SK-N-SH (cell line): ENCODE measurements at regions not wholly inside any gene's neighbourhood (a gene's known extent, or its start where the extent isn't known, plus 50 kb on each side); places are given as distances from the start of the nearest gene placed in this dataset.

Experiments
- CTCF ChIA-PET: fragments of 300-600, 350-600 bp; formaldehyde crosslinking; extraction: SDS; loops from one replicate; lab custom pipeline; 2021; lab: Yijun Ruan, JAX
- POLR2A ChIA-PET: fragments of 350-600 bp; sonication (Branson Sonifier 250); formaldehyde crosslinking; extraction: SDS; loops from one replicate; lab custom pipeline; 2020; ENCODE audit warnings: antibody characterized with exemption, inconsistent platforms; lab: Yijun Ruan, JAX
- DNase-seq: peaks from one replicate; pipeline ENCODE4 v3.0.0; 2012
- H2AFZ ChIP-seq: fragments of 200-600 bp; sonication (generic); 2 replicates; pipeline ENCODE4 v1.8.1; 2016; ENCODE audit warnings: antibody characterized with exemption, mild to moderate bottlenecking, low read depth
- H3F3A ChIP-seq: fragments of 200-600 bp; sonication (generic); replicated peaks from 2 replicates; pipeline ENCODE3; 2016; ENCODE audit warnings: antibody characterized with exemption, mild to moderate bottlenecking; ENCODE audit not compliant: insufficient read depth
- H3K27ac ChIP-seq, 2 experiments: fragments of 200-500 bp in 1 of 2; fragments of 200-600 bp in 1 of 2; sonication (Bioruptor generic) in 1 of 2; sonication (generic), shearing (Covaris generic) in 1 of 2; 2 replicates each; pipeline versions ENCODE4 v1.5.1 to v1.6.1; 2014 to 2016; ENCODE audit warnings: low read depth in 2 of 2, inconsistent platforms in 1 of 2, low read length in 1 of 2, mild to moderate bottlenecking in 1 of 2, mixed read lengths in 1 of 2
- H3K27me3 ChIP-seq: fragments of 200-600 bp; sonication (generic), shearing (Covaris generic); 2 replicates; pipeline ENCODE4 v1.6.1; 2016; ENCODE audit warnings: mixed run types; ENCODE audit not compliant: insufficient read depth
- H3K36me3 ChIP-seq, 2 experiments: fragments of 200-500 bp in 1 of 2; fragments of 200-600 bp in 1 of 2; sonication (Bioruptor generic) in 1 of 2; sonication (generic) in 1 of 2; replicated peaks in 1 of 2; 2 replicates each; pipeline versions ENCODE3 to v1.5.1; 2014 to 2016; ENCODE audit warnings: low read length in 1 of 2, mild to moderate bottlenecking in 1 of 2; ENCODE audit not compliant: insufficient read depth in 2 of 2, control insufficient read depth in 1 of 2
- H3K4me1 ChIP-seq, 2 experiments: fragments of 200-500 bp in 1 of 2; fragments of 200-600 bp in 1 of 2; sonication (Bioruptor generic) in 1 of 2; sonication (generic), shearing (Covaris generic) in 1 of 2; 2 replicates each; pipeline versions ENCODE4 v1.5.1 to v1.6.1; 2014 to 2016; ENCODE audit warnings: low read depth in 1 of 2, low read length in 1 of 2, mixed run types in 1 of 2; ENCODE audit not compliant: insufficient read depth in 2 of 2, control insufficient read depth in 1 of 2
- H3K4me2 ChIP-seq: fragments of 200-600 bp; sonication (generic), shearing (Covaris generic); 2 replicates; pipeline ENCODE4 v1.6.1; 2017; ENCODE audit warnings: mixed run types
- H3K4me3 ChIP-seq, 2 experiments: fragments of 200-500 bp in 1 of 2; fragments of 200-600 bp in 1 of 2; sonication (Bioruptor generic) in 1 of 2; sonication (generic), shearing (Covaris generic) in 1 of 2; 2 replicates each; pipeline versions ENCODE4 v1.5.1 to v1.8.1; 2014 to 2016; ENCODE audit warnings: low read depth in 2 of 2, inconsistent platforms in 1 of 2, low read length in 1 of 2, mild to moderate bottlenecking in 1 of 2, mixed read lengths in 1 of 2, moderate library complexity in 1 of 2
- H3K79me2 ChIP-seq: fragments of 200-600 bp; sonication (generic); 2 replicates; pipeline ENCODE4 v1.8.1; 2017; ENCODE audit warnings: mild to moderate bottlenecking; ENCODE audit not compliant: insufficient read depth
- H3K9ac ChIP-seq: fragments of 200-600 bp; sonication (generic); 2 replicates; pipeline ENCODE4 v1.6.1; 2017; ENCODE audit warnings: mixed run types
- H3K9me2 ChIP-seq: fragments of 200-600 bp; sonication (generic); 2 replicates; pipeline ENCODE4 v1.6.1; 2017; ENCODE audit warnings: mixed run types
- H3K9me3 ChIP-seq: fragments of 200-600 bp; sonication (generic); 2 replicates; pipeline ENCODE4 v1.6.1; 2017; ENCODE audit warnings: mixed run types, mild to moderate bottlenecking, moderate library complexity
- H4K20me1 ChIP-seq: fragments of 200-600 bp; sonication (generic); 2 replicates; pipeline ENCODE4 v1.6.1; 2017; ENCODE audit warnings: mild to moderate bottlenecking, mixed run types; ENCODE audit not compliant: insufficient read depth
- FOXM1 ChIP-seq: IDR thresholded peaks from 2 replicates; pipeline ENCODE4 v1.4.0; 2012; ENCODE audit warnings: low read depth, mild to moderate bottlenecking
- IRF3 ChIP-seq: fragments of 150-350 bp; IDR thresholded peaks from 2 replicates; pipeline ENCODE4 v1.6.1; 2016; ENCODE audit warnings: mild to moderate bottlenecking, low read depth, low read length
- REST ChIP-seq: IDR thresholded peaks from 2 replicates; pipeline ENCODE4 v1.6.1; 2012; ENCODE audit warnings: mild to moderate bottlenecking, low read depth, low read length, moderate library complexity
- RFX5 ChIP-seq: IDR thresholded peaks from 2 replicates; pipeline ENCODE4 v1.6.1; 2012; ENCODE audit warnings: mild to moderate bottlenecking, improper control_type of control experiment, low read length
- SMC3 ChIP-seq: IDR thresholded peaks from 2 replicates; pipeline ENCODE4 v1.6.1; 2012; ENCODE audit warnings: low read depth, low read length, improper control_type of control experiment
- TCF12 ChIP-seq: IDR thresholded peaks from 2 replicates; pipeline ENCODE4 v1.4.0; 2012
- WGBS: methylation state at CpG from one replicate; pipeline ENCODE4 v1.1.6; 2017; ENCODE audit warnings: low lambda C conversion rate; 5-methylcytosine and 5-hydroxymethylcytosine counted together

GRCh38 chr5:57410374-57411320 lies 72.0 kb downstream of the ACTBL2 start:
- no peaks in the 10 kb centered on the region for H3K9me2 ChIP-seq
- no peak for TF ChIP-seq IRF3
- no peak for TF ChIP-seq REST
- TF ChIP-seq FOXM1, result no peak
- no peak for TF ChIP-seq RFX5
- H4K20me1 ChIP-seq, result no peaks in the 10 kb centered on the region
- WGBS, result 90% methylated on average over 3 of the region's 3 CpGs
- H3K36me3 ChIP-seq, result no peaks in the 10 kb centered on the region
- no peaks in the 10 kb centered on the region for H3K79me2 ChIP-seq
- peaks cover 0 to 14% of the 10 kb centered on the region in 2 experiments; a peak in 3 of 4 replicates for H3K4me1 ChIP-seq
- POLR2A ChIA-PET, result interaction anchor here (0.7 kb wide), 1 partner anchor 20 kb away, joined by 3 read pairs; no protein-coding TSS in a partner anchor
- no peak overlapping the region for H3K9ac ChIP-seq
- no peak overlapping the region for H3K27ac ChIP-seq
- peaks cover 3% of the 10 kb centered on the region for H3F3A ChIP-seq
- no peaks in the 10 kb centered on the region for H3K27me3 ChIP-seq
- no peak overlapping the region for H2AFZ ChIP-seq
- H3K4me3 ChIP-seq, result no peak overlapping the region
- no peak overlapping the region for H3K4me2 ChIP-seq
- CTCF ChIA-PET, result interaction anchor here (0.8 to 1.3 kb wide), 3 partner anchors 27 to 112 kb away, joined by 3 to 6 read pairs (median 3); no protein-coding TSS in a partner anchor
- DNase-seq, result no peak
- H3K9me3 ChIP-seq, result no peaks in the 10 kb centered on the region

GRCh38 chr5:57408714-57409113 lies 73.9 kb downstream of the ACTBL2 start:
- no peaks in the 10 kb centered on the region for H4K20me1 ChIP-seq
- no peaks in the 10 kb centered on the region for H3K79me2 ChIP-seq
- H3K27me3 ChIP-seq, result no peaks in the 10 kb centered on the region
- H3K9me3 ChIP-seq, result no peaks in the 10 kb centered on the region
- H3K4me2 ChIP-seq, result no peak overlapping the region
- TF ChIP-seq SMC3 (no peak), TCF12 (peak; percentile 28; the same call in 1 of the 2 replicates)
- no peak overlapping the region for H2AFZ ChIP-seq
- no peak overlapping the region for H3K9ac ChIP-seq
- CTCF ChIA-PET, result interaction anchor here (1.0 to 1.1 kb wide), 2 partner anchors 110 to 371 kb away, joined by 3 to 4 read pairs; no protein-coding TSS in a partner anchor
- peaks cover 3% of the 10 kb centered on the region for H3F3A ChIP-seq
- no peaks in the 10 kb centered on the region for H3K36me3 ChIP-seq
- peaks cover 0 to 10% of the 10 kb centered on the region in 2 experiments; a peak in 3 of 4 replicates for H3K4me1 ChIP-seq
- DNase-seq, result no peak
- no peak overlapping the region for H3K4me3 ChIP-seq
- POLR2A ChIA-PET, result no interaction called here
- whole genome bisulfite sequencing, result 74% methylated on average over 1 of the region's 1 CpG
- H3K9me2 ChIP-seq, result no peaks in the 10 kb centered on the region
- H3K27ac ChIP-seq, result peak overlapping the region in 1 of 2 experiments; percentile 73; a peak in 2 of 4 replicates
